ENCODE measurements at regions not wholly inside any gene's neighbourhood (a gene's known extent, or its start where the extent isn't known, plus 50 kb on each side); places are given as distances from the start of the nearest gene placed in this dataset.

DNA sequence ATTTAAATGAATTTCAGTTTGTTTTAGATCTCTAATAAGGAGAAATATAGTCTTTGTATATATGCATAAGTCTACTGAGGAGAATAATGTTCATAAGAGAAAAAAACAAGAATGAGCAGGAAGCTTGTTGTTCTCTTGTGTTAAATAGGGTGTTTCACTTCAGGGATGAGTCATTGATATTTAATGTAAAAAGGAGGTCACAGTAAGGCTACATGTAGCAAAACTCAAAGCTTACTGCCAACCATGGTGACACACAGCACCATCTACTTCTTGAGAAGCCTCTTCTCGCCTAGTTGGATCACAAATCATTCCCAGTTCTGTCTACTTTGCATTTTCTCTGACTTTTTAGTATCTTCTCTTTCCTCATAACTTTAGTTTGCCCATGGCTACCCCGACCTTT, 1466.0 kb upstream of the C9orf72 start:
- H3K27ac Mint-ChIP-seq: peak overlapping the region in 2 of 3 experiments; percentile 4 to 12; a peak in 1 of 7 replicates
- H4K20me1 ChIP-seq (ENCODE audit: control insufficient read depth, insufficient read depth, insufficient read length): no peaks in the 10 kb centered on the region
- no peak overlapping the region for H3K4me2 ChIP-seq (ENCODE audit: insufficient read depth, insufficient read length, low read length)

More for the DNA sequence above, 1466.0 kb upstream of the C9orf72 start:
- no peak overlapping the region for H4K5ac ChIP-seq (ENCODE audit: insufficient read length, low read depth, low read length)
- H3K79me2 ChIP-seq (ENCODE audit: insufficient read depth, low read length): no peaks in the 10 kb centered on the region
- no peak overlapping the region for H3K9ac ChIP-seq (ENCODE audit: extremely low read depth, insufficient read length, low read length)
- H2BK15ac ChIP-seq (ENCODE audit: low read depth, low read length): no peak overlapping the region
- no peak for DNase-seq
- no peak for TF ChIP-seq CTCF (conservative IDR thresholded peaks at IDR 0.05)
- no peak overlapping the region for H3K23ac ChIP-seq (ENCODE audit: insufficient read length, low read depth, low read length)
- no peak overlapping the region for H3K56ac ChIP-seq (ENCODE audit: insufficient read length, low read depth, low read length)
- WGBS (ENCODE audit: extremely low coverage, insufficient read length, low lambda C conversion rate): no CpG with 5 or more reads among the region's 2 CpGs
- peaks cover 0 to 3% of the 10 kb centered on the region in 2 experiments; a peak in 1 of 4 replicates for H3K4me1 Mint-ChIP-seq
- no peaks in the 10 kb centered on the region; the same call in 1 of the 2 replicates for H3K4me1 ChIP-seq (ENCODE audit: insufficient read depth, low read length)
- no peak overlapping the region for H3K27ac ChIP-seq (ENCODE audit: insufficient read length, low read depth, low read length)
- no peak overlapping the region for H2BK12ac ChIP-seq (ENCODE audit: insufficient read length, low read depth, low read length)
- H3K9me3 Mint-ChIP-seq: no peaks in the 10 kb centered on the region
- H3K27me3 ChIP-seq (ENCODE audit: insufficient read depth, low read length): no peaks in the 10 kb centered on the region
- no peak overlapping the region for H3T11ph ChIP-seq (ENCODE audit: low read length)
- H4K91ac ChIP-seq (ENCODE audit: insufficient read length, low read depth, low read length): no peak overlapping the region
- H3K79me1 ChIP-seq (ENCODE audit: insufficient read depth, low read depth, low read length, poor library complexity, severe bottlenecking): no peaks in the 10 kb centered on the region
- H2BK5ac ChIP-seq (ENCODE audit: insufficient read length, low read length): no peak overlapping the region
- no peaks in the 10 kb centered on the region for H3K36me3 Mint-ChIP-seq (ENCODE audit: insufficient read depth in 1 of 3, low read depth in 3 of 3)
- no peak overlapping the region for H3K4me3 Mint-ChIP-seq
- H3K9me3 ChIP-seq (ENCODE audit: control insufficient read depth, low read depth, low read length): no peaks in the 10 kb centered on the region
- no peak overlapping the region for H2AFZ ChIP-seq (ENCODE audit: low read length)
- no peak overlapping the region for H2BK20ac ChIP-seq (ENCODE audit: low read depth, low read length, poor library complexity, severe bottlenecking)
- H3K14ac ChIP-seq (ENCODE audit: insufficient read depth, low read length): no peak overlapping the region
- no peak overlapping the region for H3K4ac ChIP-seq (ENCODE audit: low read depth, low read length)
- H2AK5ac ChIP-seq (ENCODE audit: insufficient read length, low read length): no peak overlapping the region
- H2BK120ac ChIP-seq (ENCODE audit: low read depth, low read length, poor library complexity, severe bottlenecking): no peak overlapping the region
- no peaks in the 10 kb centered on the region for H3K23me2 ChIP-seq (ENCODE audit: insufficient read length, low read depth, low read length, poor library complexity, severe bottlenecking)
- no peak overlapping the region for H3K18ac ChIP-seq (ENCODE audit: insufficient read length, low read depth, low read length)
- H4K8ac ChIP-seq (replicated peaks; ENCODE audit: insufficient read length, low read depth, low read length): no peak overlapping the region
- no peaks in the 10 kb centered on the region for H3K27me3 Mint-ChIP-seq (ENCODE audit: low read depth)

Data from H9 (cell line).